Lower leg skin (tissue), 3 donors: ENCODE measurements at regions not wholly inside any gene's neighbourhood (a gene's known extent, or its start where the extent isn't known, plus 50 kb on each side); places are given as distances from the start of the nearest gene placed in this dataset.

Experiments
- CTCF ChIP-seq, 3 donors: fragments of 450-650 bp; IDR thresholded peaks; one replicate each; pipeline ENCODE4 v1.5.1; 2016; ENCODE audit warnings: antibody characterized with exemption in 3 of 3, mild to moderate bottlenecking in 3 of 3, moderate library complexity in 2 of 3
- POLR2A ChIP-seq, 2 donors: fragments of 450-650 bp; IDR thresholded peaks; one replicate each; pipeline ENCODE4 v1.6.1; 2016 to 2017; ENCODE audit warnings: antibody characterized with exemption in 2 of 2, mild to moderate bottlenecking in 1 of 2, moderate library complexity in 1 of 2

GRCh38 chr18:55879331-55879730, 291.3 kb upstream of the TCF4 start:
- TF ChIP-seq CTCF (IDR thresholded peaks at IDR 0.05) (no peak), POLR2A (IDR thresholded peaks at IDR 0.05) (no peak)
